GM18511 (cell line): ENCODE measurements at regions not wholly inside any gene's neighbourhood (a gene's known extent, or its start where the extent isn't known, plus 50 kb on each side); places are given as distances from the start of the nearest gene placed in this dataset.
"Not testable (repeated sequence)": the region's sequence is repeated elsewhere in the genome, so short reads cannot be mapped to it uniquely, and the experiment has no call there.

Source experiments
- ATAC-seq: cut with Tn5 transposase; IDR thresholded peaks from one replicate; pipeline ENCODE4 v1.9.1; 2021; ENCODE audit warnings: mild to moderate bottlenecking, moderate library complexity; ENCODE audit not compliant: unreplicated experiment

DNA sequence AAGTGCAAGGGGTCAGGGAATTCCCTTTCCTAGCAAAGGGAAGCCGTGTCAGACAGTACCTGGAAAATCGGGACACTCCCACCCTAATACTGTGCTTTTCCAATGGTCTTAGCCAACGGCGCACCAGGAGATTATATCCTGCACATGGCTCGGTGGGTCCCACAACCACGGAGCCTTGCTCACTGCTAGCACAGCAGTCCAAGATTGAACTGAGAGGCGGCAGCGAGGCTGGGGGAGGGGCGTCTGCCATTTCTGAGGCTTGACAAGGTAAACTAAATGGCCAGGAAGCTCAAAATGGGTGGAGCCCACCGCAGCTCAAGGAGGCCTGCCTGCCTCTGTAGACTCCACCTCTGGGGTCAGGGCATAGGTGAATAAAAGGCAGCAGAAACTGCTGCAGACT, 76.5 kb upstream of the LINC00632 start:
- not testable (repeated sequence) for ATAC-seq

DNA sequence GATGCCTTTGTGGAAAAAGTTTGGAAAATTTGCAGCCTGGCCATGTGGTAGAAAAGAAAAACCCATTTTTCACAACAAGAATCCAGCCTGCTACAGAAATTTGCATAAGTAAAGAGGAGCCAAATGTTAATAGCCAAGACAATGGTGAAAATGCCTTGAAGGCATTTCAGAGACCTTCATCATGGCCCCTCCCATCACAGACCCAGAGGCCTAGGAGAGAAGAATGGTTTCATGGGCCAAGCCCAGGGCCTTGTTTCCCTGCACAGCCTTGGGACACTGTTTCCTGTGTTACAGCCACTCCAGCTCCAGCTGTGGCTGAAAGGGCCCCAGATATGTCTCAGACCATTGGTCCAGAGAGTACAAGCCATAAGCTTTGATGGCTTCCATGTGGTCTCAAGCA, 101.4 kb upstream of the LINC00632 start:
- ATAC-seq, result no peak

DNA sequence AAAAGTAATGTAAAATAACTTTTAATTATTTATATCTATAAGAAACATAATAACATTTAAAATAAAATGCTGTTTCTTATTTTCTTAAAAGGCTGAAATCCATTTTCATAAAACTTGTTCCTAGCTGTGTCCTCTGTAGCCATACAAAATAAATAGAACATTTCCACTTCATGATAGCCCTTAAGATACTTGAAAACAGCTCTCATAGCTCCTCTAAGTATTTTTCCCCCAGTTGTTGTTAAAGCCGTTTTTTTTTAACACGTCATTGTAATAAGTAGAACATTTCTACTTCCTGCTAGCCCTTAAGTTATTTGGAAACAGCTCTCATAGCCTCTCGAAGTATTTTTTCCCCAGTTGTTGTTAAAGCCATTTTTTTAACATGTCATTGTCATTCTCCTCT, 97.3 kb upstream of the SOX3 start:
- ATAC-seq, result no peak

- no peak for ATAC-seq
These were observed 95.0 kb upstream of the SOX3 start for GRCh38 chrX:140599851-140600250.

- no peak for ATAC-seq
These were observed 84.8 kb upstream of the SOX3 start for GRCh38 chrX:140589657-140590056.

GRCh38 chrX:140586951-140587350, 82.1 kb upstream of the SOX3 start:
- no peak for ATAC-seq

- ATAC-seq, result no peak
These were observed 75.6 kb upstream of the SOX3 start for GRCh38 chrX:140580478-140580877.

GRCh38 chrX:140572724-140573123, 67.9 kb upstream of the SOX3 start:
- peak; percentile 95 for ATAC-seq

GRCh38 chrX:140563893-140564292, 59.0 kb upstream of the SOX3 start:
- ATAC-seq, result no peak
